ENCODE measurements at regions not wholly inside any gene's neighbourhood (a gene's known extent, or its start where the extent isn't known, plus 50 kb on each side); places are given as distances from the start of the nearest gene placed in this dataset.

DNA sequence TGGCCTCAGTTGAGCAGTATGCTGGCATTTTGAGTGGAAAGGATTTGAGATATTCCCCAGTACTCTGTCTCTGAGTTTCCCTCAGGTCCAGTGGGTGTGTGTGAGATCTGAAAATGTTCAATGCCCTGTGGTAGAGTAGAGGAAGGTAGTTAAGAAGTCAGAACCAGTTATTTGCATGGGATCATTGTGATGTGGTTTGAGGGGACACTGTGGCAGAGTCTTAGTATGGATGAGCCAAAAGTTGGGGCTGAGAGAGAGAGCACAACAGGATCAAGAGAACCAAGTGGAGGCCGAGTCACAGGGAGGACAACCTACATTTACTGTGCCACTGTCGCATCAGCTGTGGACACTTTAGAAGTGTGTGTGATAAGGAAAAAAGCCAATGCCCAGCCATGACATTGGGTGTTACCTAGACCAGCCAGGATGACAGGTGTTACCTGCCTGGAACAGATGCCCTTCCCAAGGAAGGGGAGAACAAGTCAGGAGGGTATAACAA, 128.9 kb upstream of the IL12B start:
- TF ChIP-seq CTCF (IDR thresholded peaks at IDR 0.05) (no peak), POLR2A (IDR thresholded peaks at IDR 0.05) (no peak)
